ENCODE measurements at regions not wholly inside any gene's neighbourhood (a gene's known extent, or its start where the extent isn't known, plus 50 kb on each side); places are given as distances from the start of the nearest gene placed in this dataset.

DNA sequence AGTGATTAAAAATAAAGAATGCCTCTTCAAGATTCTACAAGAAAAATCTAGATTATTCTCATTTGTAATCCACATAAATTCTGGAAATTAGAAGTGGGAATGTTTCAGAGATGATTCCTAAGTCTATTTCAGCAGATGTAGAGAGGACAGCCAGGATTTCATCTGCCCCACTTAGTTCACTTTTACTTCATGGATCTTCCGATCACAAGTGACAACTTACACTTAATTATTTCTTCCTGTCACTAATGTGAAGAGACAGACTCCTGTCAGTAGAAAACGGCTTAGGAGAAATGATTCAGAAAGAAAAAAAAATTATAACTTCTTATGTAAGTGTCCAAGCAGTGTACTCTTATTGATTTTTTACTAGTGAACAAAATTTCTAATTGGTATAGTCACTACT lies 368.2 kb upstream of the SMIM30 start:
- Histone ChIP-seq H3K27ac (no peak overlapping the region), H3K4me3 (ENCODE audit: low read depth, low read length) (no peak overlapping the region), H3K27me3 (replicated peaks) (no peaks in the 10 kb centered on the region), H3K36me3 (replicated peaks) (no peaks in the 10 kb centered on the region)
- TF ChIP-seq CTCF (IDR thresholded peaks at IDR 0.05; ENCODE audit: low read depth, low read length, missing control alignments): no peak
- DNase-seq: no peak
- in situ Hi-C loops (cut with HindIII; ENCODE audit: low pct_ligation_motif_present, low sequenced_read_pairs): no loop called here

- H3K27ac ChIP-seq: no peak overlapping the region
- DNase-seq: no peak
- H3K36me3 ChIP-seq (replicated peaks): no peaks in the 10 kb centered on the region
- in situ Hi-C loops (cut with HindIII; ENCODE audit: low pct_ligation_motif_present, low sequenced_read_pairs): no loop called here
- H3K27me3 ChIP-seq (replicated peaks): no peaks in the 10 kb centered on the region
- TF ChIP-seq CTCF (IDR thresholded peaks at IDR 0.05; ENCODE audit: low read depth, low read length, missing control alignments): no peak
- no peak overlapping the region for H3K4me3 ChIP-seq (ENCODE audit: low read depth, low read length)
Observed at GRCh38 chr7:113483657-113484056, 365.3 kb upstream of the SMIM30 start.

DNA sequence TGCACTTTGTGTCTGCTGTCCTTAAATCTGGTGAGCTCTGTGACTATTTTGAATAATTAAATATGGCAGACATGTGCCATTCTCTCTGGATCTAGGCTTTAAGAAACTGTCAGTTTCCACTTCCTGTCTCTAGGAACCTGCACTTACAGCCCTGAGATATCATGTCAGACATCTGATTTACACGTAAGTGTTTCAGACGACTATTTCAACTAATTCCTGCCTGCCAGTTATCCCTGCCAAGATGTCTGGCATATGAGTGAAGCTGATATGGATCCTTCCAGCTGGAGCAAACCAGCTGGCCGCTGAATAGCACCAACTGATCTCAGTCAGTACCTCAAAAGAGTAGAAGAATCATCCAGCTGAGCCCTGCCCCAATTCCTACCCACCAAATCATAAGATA lies 362.2 kb upstream of the SMIM30 start:
- H3K27ac ChIP-seq: no peak overlapping the region
- no peaks in the 10 kb centered on the region for H3K27me3 ChIP-seq (replicated peaks)
- DNase-seq: no peak
- H3K36me3 ChIP-seq (replicated peaks): no peaks in the 10 kb centered on the region
- no peak overlapping the region for H3K4me3 ChIP-seq (ENCODE audit: low read depth, low read length)
- in situ Hi-C loops (cut with HindIII; ENCODE audit: low pct_ligation_motif_present, low sequenced_read_pairs): no loop called here
- TF ChIP-seq CTCF (IDR thresholded peaks at IDR 0.05; ENCODE audit: low read depth, low read length, missing control alignments): no peak

DNA sequence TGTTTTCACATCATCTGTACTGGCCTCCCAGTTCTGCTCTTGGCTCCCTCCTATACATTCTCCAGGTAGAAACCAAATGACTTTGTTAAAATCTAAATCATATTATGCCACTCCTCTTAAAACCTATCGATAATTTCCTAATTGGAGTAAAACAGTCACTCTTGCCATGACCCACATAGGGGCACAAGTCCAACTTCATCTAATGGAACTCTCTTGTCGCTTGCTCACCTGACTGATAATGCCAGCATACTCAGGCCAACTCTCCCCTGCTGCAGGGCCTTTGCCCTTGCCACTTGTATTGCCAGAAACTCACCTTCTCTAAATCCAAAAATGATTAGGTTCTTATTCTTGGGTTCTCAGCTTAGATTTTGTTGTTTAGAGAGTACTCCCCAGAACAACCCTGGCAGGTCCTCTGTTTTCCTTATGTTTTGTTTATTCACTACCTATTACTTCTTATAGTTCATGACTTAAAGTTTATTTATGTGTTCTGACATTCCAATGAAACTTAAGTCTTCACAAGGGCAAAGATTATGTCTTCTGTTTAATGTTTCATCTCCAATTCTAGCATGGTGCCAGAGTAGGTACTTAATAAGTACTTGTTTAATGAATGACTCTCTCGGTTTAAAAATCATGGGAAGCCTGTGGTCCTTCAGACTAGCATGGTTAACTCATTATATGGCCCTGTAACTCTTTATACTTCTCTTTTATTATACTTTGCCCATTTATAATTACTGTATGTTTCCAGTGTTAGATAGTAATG lies 345.9 kb upstream of the SMIM30 start:
- DNase-seq: no peak

DNA sequence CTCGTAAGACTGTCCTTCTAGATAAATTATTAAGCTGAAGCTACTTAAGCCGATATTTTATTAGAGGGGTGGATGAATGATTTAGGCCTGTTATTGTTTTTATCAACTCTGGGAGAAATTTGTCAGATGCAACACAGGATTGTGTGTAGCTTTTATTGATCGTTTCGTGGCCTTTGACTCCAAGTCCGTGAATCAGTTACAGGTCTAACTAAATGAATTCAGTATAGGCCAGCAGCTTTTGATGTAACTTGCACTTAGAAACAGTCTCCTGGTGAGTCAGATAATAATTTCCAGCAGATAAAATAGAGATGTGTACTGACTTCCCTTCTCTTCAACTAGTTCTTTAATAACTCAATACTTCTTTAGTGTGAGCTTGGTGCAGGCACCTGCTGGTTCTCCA lies 341.7 kb upstream of the SMIM30 start:
- H3K27me3 ChIP-seq (replicated peaks): no peaks in the 10 kb centered on the region
- in situ Hi-C loops (cut with HindIII; ENCODE audit: low pct_ligation_motif_present, low sequenced_read_pairs): no loop called here
- no peak for TF ChIP-seq CTCF (IDR thresholded peaks at IDR 0.05; ENCODE audit: low read depth, low read length, missing control alignments)
- H3K36me3 ChIP-seq (replicated peaks): no peaks in the 10 kb centered on the region
- no peak overlapping the region for H3K4me3 ChIP-seq (ENCODE audit: low read depth, low read length)
- H3K27ac ChIP-seq: no peak overlapping the region
- no peak for DNase-seq

More for the DNA sequence above, 345.9 kb upstream of the SMIM30 start:
- no peak overlapping the region for H3K4me3 ChIP-seq (ENCODE audit: low read depth, low read length)
- H3K27ac ChIP-seq: no peak overlapping the region
- H3K36me3 ChIP-seq (replicated peaks): no peaks in the 10 kb centered on the region
- no peaks in the 10 kb centered on the region for H3K27me3 ChIP-seq (replicated peaks)
- TF ChIP-seq CTCF (IDR thresholded peaks at IDR 0.05; ENCODE audit: low read depth, low read length, missing control alignments): no peak
- in situ Hi-C loops (cut with HindIII; ENCODE audit: low pct_ligation_motif_present, low sequenced_read_pairs): no loop called here

- Histone ChIP-seq H3K4me3 (ENCODE audit: low read depth, low read length) (no peak overlapping the region), H3K27ac (no peak overlapping the region), H3K36me3 (replicated peaks) (no peaks in the 10 kb centered on the region), H3K27me3 (replicated peaks) (no peaks in the 10 kb centered on the region)
- no peak for DNase-seq
- in situ Hi-C loops (cut with HindIII; ENCODE audit: low pct_ligation_motif_present, low sequenced_read_pairs): no loop called here
- no peak for TF ChIP-seq CTCF (IDR thresholded peaks at IDR 0.05; ENCODE audit: low read depth, low read length, missing control alignments)
Observed at GRCh38 chr7:113456533-113456932, 338.2 kb upstream of the SMIM30 start.

Data from brain microvascular endothelial cell (primary cell).